GM12873 (cell line): ENCODE measurements at regions not wholly inside any gene's neighbourhood (a gene's known extent, or its start where the extent isn't known, plus 50 kb on each side); places are given as distances from the start of the nearest gene placed in this dataset.

Experiments
- TF ChIP-seq, protein P1 (sequence below): IDR thresholded peaks from 2 replicates; pipeline ENCODE4 v1.5.1; 2012; ENCODE audit warnings: low read depth, mild to moderate bottlenecking, moderate library complexity, low read length, control low read depth; ENCODE audit not compliant: insufficient read depth; ENCODE audit errors: missing control alignments

DNA sequence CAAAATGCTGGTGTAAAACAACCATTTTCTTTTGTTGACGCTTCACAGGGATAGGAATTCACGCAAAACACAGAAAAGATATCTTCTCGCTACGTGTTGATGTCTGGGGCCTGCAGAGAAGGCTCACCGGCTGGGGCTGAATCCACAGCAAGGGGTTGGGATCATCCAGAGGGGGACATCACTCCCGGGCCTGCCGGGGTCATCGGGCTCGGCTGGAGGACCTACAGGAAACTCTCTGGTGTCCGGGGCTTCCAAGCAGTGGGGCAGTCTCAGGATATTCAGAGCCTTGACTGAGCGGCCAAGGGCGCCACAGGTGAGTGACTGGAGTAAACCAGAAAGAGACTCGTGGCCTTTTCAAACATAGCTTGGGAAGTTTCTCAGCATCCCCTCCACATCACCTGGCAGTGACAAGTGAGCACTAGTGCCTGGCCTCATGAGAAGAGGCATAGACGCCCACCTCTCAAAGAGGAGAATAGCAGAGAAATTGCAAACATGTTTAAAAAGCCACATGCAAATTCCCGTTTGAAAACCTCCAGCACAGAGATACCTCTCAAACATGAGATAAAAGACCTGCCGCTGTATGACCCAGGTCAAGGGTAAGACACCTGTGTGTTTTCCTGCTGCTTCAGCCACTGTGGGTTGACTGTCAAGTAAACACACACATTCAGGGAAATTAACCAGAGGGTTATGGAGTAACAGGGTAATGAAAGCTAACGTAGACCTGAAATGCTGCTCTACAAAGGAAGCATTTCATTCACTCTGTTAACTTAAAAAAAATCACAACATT is 50.8 kb upstream of the SIMC1 start:
- TF ChIP-seq, protein P1, sequence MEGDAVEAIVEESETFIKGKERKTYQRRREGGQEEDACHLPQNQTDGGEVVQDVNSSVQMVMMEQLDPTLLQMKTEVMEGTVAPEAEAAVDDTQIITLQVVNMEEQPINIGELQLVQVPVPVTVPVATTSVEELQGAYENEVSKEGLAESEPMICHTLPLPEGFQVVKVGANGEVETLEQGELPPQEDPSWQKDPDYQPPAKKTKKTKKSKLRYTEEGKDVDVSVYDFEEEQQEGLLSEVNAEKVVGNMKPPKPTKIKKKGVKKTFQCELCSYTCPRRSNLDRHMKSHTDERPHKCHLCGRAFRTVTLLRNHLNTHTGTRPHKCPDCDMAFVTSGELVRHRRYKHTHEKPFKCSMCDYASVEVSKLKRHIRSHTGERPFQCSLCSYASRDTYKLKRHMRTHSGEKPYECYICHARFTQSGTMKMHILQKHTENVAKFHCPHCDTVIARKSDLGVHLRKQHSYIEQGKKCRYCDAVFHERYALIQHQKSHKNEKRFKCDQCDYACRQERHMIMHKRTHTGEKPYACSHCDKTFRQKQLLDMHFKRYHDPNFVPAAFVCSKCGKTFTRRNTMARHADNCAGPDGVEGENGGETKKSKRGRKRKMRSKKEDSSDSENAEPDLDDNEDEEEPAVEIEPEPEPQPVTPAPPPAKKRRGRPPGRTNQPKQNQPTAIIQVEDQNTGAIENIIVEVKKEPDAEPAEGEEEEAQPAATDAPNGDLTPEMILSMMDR: no peak

DNA sequence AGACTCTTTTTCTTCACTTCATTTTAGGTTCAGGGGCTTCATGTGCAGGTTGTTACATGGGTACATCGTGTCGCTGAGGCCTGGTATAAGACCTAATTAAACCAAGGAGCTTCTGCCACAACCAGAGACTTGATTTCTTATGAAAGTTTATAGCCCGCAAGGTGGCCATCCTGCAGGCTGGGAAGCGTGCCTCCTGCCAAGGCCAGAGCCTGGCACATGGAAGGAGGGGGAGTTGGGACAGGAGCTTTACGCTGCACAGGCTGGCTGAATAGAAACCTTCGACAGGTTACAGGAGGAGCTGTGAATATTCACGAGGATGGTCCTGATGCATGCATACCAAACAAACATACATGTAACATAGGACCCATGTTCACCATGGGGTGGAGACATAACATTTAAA is 50.1 kb upstream of the SIMC1 start:
- TF ChIP-seq, protein P1: no peak
